ENCODE measurements at regions not wholly inside any gene's neighbourhood (a gene's known extent, or its start where the extent isn't known, plus 50 kb on each side); places are given as distances from the start of the nearest gene placed in this dataset.

DNA sequence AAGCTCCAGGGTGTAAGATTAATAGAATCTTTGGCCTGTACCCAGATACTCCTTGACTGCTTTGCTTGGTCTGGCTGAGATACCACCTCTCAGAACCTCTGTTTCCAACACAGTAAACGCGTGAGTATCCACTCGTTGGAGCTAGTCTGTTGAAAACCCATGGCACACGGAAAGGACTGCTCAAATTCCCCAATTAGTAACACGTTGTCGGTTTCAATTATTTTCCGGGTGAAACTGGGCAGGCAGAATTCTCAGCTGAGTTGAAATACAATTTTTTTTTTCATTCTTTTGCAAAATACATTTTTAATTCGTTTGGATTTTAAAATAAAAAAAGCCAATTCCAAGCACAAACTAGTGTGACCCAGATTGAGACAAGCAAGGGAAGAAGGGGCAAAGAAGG is 120.5 kb downstream of the MAF start:
- no peak for TF ChIP-seq RAD21 (conservative IDR thresholded peaks at IDR 0.05)
- TF ChIP-seq POLR2AphosphoS5 (IDR thresholded peaks at IDR 0.05) = no peak
- no peak for TF ChIP-seq EZH2 (IDR thresholded peaks at IDR 0.05; ENCODE audit: borderline replicate concordance, insufficient read depth, low read length, poor library complexity, severe bottlenecking)
- TF ChIP-seq, protein P1, sequence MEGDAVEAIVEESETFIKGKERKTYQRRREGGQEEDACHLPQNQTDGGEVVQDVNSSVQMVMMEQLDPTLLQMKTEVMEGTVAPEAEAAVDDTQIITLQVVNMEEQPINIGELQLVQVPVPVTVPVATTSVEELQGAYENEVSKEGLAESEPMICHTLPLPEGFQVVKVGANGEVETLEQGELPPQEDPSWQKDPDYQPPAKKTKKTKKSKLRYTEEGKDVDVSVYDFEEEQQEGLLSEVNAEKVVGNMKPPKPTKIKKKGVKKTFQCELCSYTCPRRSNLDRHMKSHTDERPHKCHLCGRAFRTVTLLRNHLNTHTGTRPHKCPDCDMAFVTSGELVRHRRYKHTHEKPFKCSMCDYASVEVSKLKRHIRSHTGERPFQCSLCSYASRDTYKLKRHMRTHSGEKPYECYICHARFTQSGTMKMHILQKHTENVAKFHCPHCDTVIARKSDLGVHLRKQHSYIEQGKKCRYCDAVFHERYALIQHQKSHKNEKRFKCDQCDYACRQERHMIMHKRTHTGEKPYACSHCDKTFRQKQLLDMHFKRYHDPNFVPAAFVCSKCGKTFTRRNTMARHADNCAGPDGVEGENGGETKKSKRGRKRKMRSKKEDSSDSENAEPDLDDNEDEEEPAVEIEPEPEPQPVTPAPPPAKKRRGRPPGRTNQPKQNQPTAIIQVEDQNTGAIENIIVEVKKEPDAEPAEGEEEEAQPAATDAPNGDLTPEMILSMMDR (IDR thresholded peaks at IDR 0.05; ENCODE audit: poor library complexity, severe bottlenecking) = no peak
- no peak for TF ChIP-seq TAF1 (IDR thresholded peaks at IDR 0.05; ENCODE audit: low read depth)
- TF ChIP-seq SMC3 (conservative IDR thresholded peaks at IDR 0.05; ENCODE audit: poor library complexity) = no peak
- TF ChIP-seq EP300 (conservative IDR thresholded peaks at IDR 0.05; ENCODE audit: poor library complexity, severe bottlenecking) = no peak
- TF ChIP-seq, protein P2, sequence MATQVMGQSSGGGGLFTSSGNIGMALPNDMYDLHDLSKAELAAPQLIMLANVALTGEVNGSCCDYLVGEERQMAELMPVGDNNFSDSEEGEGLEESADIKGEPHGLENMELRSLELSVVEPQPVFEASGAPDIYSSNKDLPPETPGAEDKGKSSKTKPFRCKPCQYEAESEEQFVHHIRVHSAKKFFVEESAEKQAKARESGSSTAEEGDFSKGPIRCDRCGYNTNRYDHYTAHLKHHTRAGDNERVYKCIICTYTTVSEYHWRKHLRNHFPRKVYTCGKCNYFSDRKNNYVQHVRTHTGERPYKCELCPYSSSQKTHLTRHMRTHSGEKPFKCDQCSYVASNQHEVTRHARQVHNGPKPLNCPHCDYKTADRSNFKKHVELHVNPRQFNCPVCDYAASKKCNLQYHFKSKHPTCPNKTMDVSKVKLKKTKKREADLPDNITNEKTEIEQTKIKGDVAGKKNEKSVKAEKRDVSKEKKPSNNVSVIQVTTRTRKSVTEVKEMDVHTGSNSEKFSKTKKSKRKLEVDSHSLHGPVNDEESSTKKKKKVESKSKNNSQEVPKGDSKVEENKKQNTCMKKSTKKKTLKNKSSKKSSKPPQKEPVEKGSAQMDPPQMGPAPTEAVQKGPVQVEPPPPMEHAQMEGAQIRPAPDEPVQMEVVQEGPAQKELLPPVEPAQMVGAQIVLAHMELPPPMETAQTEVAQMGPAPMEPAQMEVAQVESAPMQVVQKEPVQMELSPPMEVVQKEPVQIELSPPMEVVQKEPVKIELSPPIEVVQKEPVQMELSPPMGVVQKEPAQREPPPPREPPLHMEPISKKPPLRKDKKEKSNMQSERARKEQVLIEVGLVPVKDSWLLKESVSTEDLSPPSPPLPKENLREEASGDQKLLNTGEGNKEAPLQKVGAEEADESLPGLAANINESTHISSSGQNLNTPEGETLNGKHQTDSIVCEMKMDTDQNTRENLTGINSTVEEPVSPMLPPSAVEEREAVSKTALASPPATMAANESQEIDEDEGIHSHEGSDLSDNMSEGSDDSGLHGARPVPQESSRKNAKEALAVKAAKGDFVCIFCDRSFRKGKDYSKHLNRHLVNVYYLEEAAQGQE (IDR thresholded peaks at IDR 0.05; ENCODE audit: borderline replicate concordance) = no peak
- TF ChIP-seq MXI1 (conservative IDR thresholded peaks at IDR 0.05; ENCODE audit: poor library complexity, severe bottlenecking) = no peak

All from neural cell (in vitro differentiated cells).